CMK (cell line): ENCODE measurements at regions not wholly inside any gene's neighbourhood (a gene's known extent, or its start where the extent isn't known, plus 50 kb on each side); places are given as distances from the start of the nearest gene placed in this dataset.

Experiments used
- DNase-seq: peaks from one replicate; pipeline ENCODE4 v3.0.0-alpha.2; 2010; ENCODE audit warnings: low read depth

- DNase-seq, result no peak
Measured at GRCh38 chr12:132424811-132425210, 65.1 kb upstream of the FBRSL1 start.

- no peak for DNase-seq
Measured at GRCh38 chr12:132423820-132424645, 65.9 kb upstream of the FBRSL1 start.

GRCh38 chr12:132423251-132423819 is 66.6 kb upstream of the FBRSL1 start:
- DNase-seq, result peak; percentile 81

- no peak for DNase-seq
Measured at GRCh38 chr12:132422381-132423043, 67.4 kb upstream of the FBRSL1 start.

- no peak for DNase-seq
Measured at GRCh38 chr12:132422040-132422380, 67.9 kb upstream of the FBRSL1 start.

GRCh38 chr12:132419631-132420246 is 70.2 kb upstream of the FBRSL1 start:
- DNase-seq, result no peak

- no peak for DNase-seq
Measured at GRCh38 chr12:132418393-132418925, 71.5 kb upstream of the FBRSL1 start.

- DNase-seq, result no peak
Measured at GRCh38 chr12:132417741-132418140, 72.2 kb upstream of the FBRSL1 start.

- no peak for DNase-seq
Measured at GRCh38 chr12:132416827-132417226, 73.1 kb upstream of the FBRSL1 start.

GRCh38 chr12:132416121-132416673 is 73.8 kb upstream of the FBRSL1 start:
- no peak for DNase-seq

GRCh38 chr12:132415327-132416120 is 74.4 kb upstream of the FBRSL1 start:
- DNase-seq, result no peak

GRCh38 chr12:132414634-132415326 is 75.2 kb upstream of the FBRSL1 start:
- peak; percentile 65 for DNase-seq

- DNase-seq, result no peak
Measured at GRCh38 chr12:132413931-132414588, 75.9 kb upstream of the FBRSL1 start.

- no peak for DNase-seq
Measured at GRCh38 chr12:132411457-132411856, 78.5 kb upstream of the FBRSL1 start.

GRCh38 chr12:132410849-132411248 is 79.1 kb upstream of the FBRSL1 start:
- DNase-seq, result no peak

GRCh38 chr12:132410296-132410625 is 79.7 kb upstream of the FBRSL1 start:
- no peak for DNase-seq

- DNase-seq, result no peak
Measured at GRCh38 chr12:132409495-132410295, 80.3 kb upstream of the FBRSL1 start.

GRCh38 chr12:132408626-132409494 is 79.5 kb upstream of the GALNT9 start:
- DNase-seq, result no peak

GRCh38 chr12:132407992-132408391 is 78.6 kb upstream of the GALNT9 start:
- no peak for DNase-seq
